ENCODE measurements at regions not wholly inside any gene's neighbourhood (a gene's known extent, or its start where the extent isn't known, plus 50 kb on each side); places are given as distances from the start of the nearest gene placed in this dataset.

DNA sequence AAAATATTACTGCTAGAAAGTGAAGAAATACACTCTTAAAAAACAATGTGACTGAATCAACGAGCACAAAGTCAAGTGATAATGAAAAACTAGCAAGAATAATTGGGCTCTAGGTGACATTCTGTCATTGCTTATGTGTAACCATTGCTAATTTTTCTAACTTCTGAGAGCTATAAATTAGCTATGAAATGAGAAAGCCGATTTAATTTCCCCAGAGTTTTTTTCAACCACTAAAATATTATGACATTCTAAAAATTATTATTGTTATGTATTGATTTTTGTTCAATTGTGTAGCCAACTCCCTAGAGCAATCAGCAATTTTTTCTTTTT, 458.6 kb upstream of the ATXN8OS start:
- DNase-seq (ENCODE audit: low read depth), result no peak
- no peak overlapping the region for H3K4me3 ChIP-seq (ENCODE audit: low read length)
- TF ChIP-seq, protein P1, sequence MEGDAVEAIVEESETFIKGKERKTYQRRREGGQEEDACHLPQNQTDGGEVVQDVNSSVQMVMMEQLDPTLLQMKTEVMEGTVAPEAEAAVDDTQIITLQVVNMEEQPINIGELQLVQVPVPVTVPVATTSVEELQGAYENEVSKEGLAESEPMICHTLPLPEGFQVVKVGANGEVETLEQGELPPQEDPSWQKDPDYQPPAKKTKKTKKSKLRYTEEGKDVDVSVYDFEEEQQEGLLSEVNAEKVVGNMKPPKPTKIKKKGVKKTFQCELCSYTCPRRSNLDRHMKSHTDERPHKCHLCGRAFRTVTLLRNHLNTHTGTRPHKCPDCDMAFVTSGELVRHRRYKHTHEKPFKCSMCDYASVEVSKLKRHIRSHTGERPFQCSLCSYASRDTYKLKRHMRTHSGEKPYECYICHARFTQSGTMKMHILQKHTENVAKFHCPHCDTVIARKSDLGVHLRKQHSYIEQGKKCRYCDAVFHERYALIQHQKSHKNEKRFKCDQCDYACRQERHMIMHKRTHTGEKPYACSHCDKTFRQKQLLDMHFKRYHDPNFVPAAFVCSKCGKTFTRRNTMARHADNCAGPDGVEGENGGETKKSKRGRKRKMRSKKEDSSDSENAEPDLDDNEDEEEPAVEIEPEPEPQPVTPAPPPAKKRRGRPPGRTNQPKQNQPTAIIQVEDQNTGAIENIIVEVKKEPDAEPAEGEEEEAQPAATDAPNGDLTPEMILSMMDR (IDR thresholded peaks at IDR 0.05; ENCODE audit: insufficient read depth, low read depth, low read length, missing control alignments), result no peak

DNA sequence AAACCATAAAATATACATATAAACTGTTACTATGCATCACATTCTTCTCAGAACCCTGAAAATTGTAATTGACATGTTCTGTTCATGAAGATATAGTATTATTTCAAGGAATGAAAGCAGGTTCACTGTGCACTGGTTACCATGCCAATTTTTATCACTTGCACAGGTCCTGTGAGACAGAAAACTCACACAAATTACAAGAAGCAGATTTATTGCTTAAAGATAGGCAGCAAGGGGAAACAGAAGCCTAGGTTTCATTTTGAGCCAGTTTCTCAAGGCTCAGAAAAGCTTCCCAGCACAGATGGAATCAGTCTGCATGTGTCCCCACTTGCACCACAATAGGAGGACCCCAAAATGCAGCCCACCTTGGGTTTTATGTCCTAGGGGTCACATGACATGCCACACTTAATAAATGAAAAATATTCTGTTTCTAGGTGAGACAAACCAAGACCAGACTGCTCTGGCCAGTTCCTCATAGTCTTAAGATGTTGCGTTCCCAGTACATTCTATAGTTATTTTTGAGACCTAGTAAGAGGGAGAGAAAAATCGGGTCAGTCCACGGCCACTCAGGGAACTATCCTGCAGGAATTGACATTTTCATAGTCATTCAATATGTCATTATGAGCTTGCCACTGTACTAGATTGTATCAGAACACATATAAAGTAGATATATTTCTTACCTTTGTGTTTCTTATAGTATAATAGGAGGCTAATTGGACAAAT, 459.1 kb upstream of the ATXN8OS start:
- TF ChIP-seq, protein P1 (IDR thresholded peaks at IDR 0.05; ENCODE audit: insufficient read depth, low read depth, low read length, missing control alignments), result no peak
- DNase-seq (ENCODE audit: low read depth), result no peak
- no peak overlapping the region for H3K4me3 ChIP-seq (ENCODE audit: low read length)

DNA sequence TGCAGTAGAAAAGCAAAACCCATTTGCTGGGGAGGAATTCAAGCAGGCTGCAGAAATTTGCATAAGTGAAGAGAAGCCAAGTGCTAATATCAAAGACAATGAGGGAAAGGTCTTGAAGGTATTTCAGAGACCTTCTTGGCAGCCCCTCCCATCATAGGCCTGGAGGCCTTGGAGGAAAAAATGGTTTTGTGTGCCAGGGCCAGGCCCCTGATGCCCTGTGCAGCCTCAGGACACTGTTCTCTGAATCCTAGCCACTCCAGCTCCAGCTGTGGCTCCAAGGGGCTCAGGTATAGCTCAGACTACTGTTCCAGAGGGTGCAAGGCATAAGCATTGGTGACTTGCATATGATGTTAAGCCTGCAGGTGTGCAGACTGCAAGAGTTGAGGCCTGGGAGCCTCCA, 463.2 kb upstream of the ATXN8OS start:
- no peak for DNase-seq (ENCODE audit: low read depth)
- TF ChIP-seq, protein P1 (IDR thresholded peaks at IDR 0.05; ENCODE audit: insufficient read depth, low read depth, low read length, missing control alignments), result no peak
- H3K4me3 ChIP-seq (ENCODE audit: low read length), result no peak overlapping the region

DNA sequence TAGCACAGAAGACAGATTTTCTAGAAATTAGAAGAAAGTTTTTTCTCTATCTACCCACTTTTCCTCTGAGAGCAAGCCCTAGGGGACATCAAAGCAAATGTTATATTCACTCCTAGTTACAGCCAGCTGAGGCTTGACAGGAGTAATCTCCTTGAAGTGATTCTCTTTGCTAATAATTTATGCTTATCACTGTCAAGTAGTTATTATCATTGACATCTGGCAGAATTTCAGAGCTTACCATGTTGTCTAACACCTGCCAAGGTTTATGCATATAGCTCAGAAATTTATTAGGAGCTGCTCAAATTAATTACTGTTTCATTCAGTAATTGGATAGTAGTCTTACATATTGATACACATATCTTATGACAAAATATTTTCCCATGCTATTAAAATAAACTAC, 465.9 kb upstream of the ATXN8OS start:
- TF ChIP-seq, protein P1 (IDR thresholded peaks at IDR 0.05; ENCODE audit: insufficient read depth, low read depth, low read length, missing control alignments), result no peak
- no peak overlapping the region for H3K4me3 ChIP-seq (ENCODE audit: low read length)
- no peak for DNase-seq (ENCODE audit: low read depth)

DNA sequence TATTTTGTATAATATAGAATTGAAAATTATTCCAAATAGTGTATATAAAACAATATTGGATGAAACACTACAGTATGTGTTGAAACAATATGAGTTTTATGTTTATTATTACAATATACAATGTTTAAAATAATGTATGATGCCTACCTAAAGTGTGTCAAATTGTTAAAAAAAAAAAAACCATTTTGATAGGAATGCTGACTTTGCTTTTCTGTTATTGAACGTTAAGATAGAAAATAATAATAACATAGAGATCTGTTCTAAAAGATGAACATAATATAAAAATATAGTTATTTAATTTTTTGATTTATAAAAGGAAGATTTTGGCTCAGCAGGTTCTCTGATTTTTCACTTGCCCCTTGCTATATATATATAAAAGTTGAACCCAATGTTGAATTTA, 474.6 kb upstream of the ATXN8OS start:
- TF ChIP-seq, protein P1 (IDR thresholded peaks at IDR 0.05; ENCODE audit: insufficient read depth, low read depth, low read length, missing control alignments), result no peak
- no peak for DNase-seq (ENCODE audit: low read depth)
- no peak overlapping the region for H3K4me3 ChIP-seq (ENCODE audit: low read length)

DNA sequence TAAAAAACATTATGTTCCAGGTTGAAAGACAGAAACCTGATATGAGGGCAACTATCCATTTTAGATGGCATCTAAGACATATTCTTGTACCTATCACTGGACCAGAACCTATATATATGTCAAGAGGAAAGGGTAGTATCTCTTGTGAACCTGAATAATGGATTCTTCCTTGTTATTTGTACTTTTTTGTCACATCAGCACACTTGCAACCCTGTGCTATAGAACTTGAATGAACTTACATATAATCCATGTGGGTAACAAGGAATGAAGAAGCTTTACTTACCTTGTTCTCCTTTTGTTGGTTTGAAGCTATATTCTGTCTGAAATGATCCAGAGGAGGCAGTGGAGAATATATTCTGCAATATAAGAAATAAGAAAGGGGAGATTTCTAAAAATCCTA, 483.7 kb upstream of the ATXN8OS start:
- no peak overlapping the region for H3K4me3 ChIP-seq (ENCODE audit: low read length)
- no peak for DNase-seq (ENCODE audit: low read depth)
- TF ChIP-seq, protein P1 (IDR thresholded peaks at IDR 0.05; ENCODE audit: insufficient read depth, low read depth, low read length, missing control alignments), result no peak

DNA sequence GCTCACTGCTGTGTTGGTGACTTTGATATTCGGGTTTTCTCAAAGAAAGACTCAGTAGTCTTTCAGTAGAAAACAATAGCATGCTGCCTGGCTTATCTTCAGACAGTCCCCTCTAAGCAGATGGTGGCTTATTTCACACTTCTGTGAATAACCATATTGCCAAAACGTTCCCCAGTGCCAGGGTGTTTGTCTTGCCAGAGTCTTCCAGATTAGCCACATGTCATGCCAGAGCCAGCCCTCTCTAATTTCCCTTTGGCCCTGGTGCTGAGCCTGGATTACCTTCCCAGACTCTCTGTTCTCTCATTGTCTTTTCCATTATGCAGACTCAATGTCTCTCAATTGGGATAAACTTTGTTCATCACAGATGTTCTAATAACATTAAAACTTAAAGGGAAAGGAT, 488.0 kb upstream of the ATXN8OS start:
- TF ChIP-seq, protein P1 (IDR thresholded peaks at IDR 0.05; ENCODE audit: insufficient read depth, low read depth, low read length, missing control alignments), result no peak
- H3K4me3 ChIP-seq (ENCODE audit: low read length), result no peak overlapping the region
- no peak for DNase-seq (ENCODE audit: low read depth)

Data from epithelial cell of esophagus (primary cell).